RWPE2 (cell line): ENCODE measurements at regions not wholly inside any gene's neighbourhood (a gene's known extent, or its start where the extent isn't known, plus 50 kb on each side); places are given as distances from the start of the nearest gene placed in this dataset.
"Not testable (repeated sequence)": the region's sequence is repeated elsewhere in the genome, so short reads cannot be mapped to it uniquely, and the experiment has no call there.

Source experiments
- ATAC-seq: fragments of 200-7000 bp; cut with Tn5 transposase; 3 replicates; pipeline ENCODE4 v1.9.1; 2021; ENCODE audit warnings: low read depth
- DNase-seq: peaks from one replicate; pipeline ENCODE4 v3.0.0-alpha.2; 2020; ENCODE audit warnings: low spot score
- H3K27ac ChIP-seq: fragments of 450-650 bp; 2 replicates; pipeline ENCODE4 v1.5.1; 2017; ENCODE audit warnings: mild to moderate bottlenecking; ENCODE audit not compliant: poor library complexity, severe bottlenecking
- H3K27me3 ChIP-seq: fragments of 250-450 bp; sonication (Bioruptor Pico); 2 replicates; pipeline ENCODE4 v1.5.1; 2021; ENCODE audit warnings: mild to moderate bottlenecking, moderate library complexity; ENCODE audit not compliant: insufficient read depth, poor library complexity, severe bottlenecking
- H3K36me3 ChIP-seq: fragments of 250-450 bp; sonication (Bioruptor Pico); 2 replicates; pipeline ENCODE4 v1.5.1; 2020; ENCODE audit warnings: low read depth, mild to moderate bottlenecking, moderate library complexity
- H3K4me1 ChIP-seq: fragments of 250-450 bp; sonication (Bioruptor Pico); 2 replicates; pipeline ENCODE4 v1.5.1; 2021; ENCODE audit warnings: mild to moderate bottlenecking, moderate library complexity; ENCODE audit not compliant: insufficient read depth, poor library complexity, severe bottlenecking
- H3K4me3 ChIP-seq: fragments of 250-450 bp; sonication (Bioruptor Pico); 2 replicates; pipeline ENCODE4 v1.5.1; 2021; ENCODE audit warnings: mild to moderate bottlenecking, moderate library complexity; ENCODE audit not compliant: severe bottlenecking
- H3K9me3 ChIP-seq: fragments of 250-450 bp; sonication (Bioruptor Pico); 2 replicates; pipeline ENCODE4 v1.5.1; 2021; ENCODE audit warnings: mild to moderate bottlenecking, moderate library complexity; ENCODE audit not compliant: severe bottlenecking
- CTCF ChIP-seq: fragments of 450-650 bp; IDR thresholded peaks from one replicate; pipeline ENCODE4 v1.5.1; 2017; ENCODE audit warnings: mild to moderate bottlenecking, moderate library complexity; ENCODE audit not compliant: poor library complexity, severe bottlenecking

GRCh38 chr6:131436358-131436757 is 136.7 kb upstream of the ARG1 start:
- H3K4me3 ChIP-seq = no peak overlapping the region
- TF ChIP-seq CTCF = no peak
- ATAC-seq = no peak

DNA sequence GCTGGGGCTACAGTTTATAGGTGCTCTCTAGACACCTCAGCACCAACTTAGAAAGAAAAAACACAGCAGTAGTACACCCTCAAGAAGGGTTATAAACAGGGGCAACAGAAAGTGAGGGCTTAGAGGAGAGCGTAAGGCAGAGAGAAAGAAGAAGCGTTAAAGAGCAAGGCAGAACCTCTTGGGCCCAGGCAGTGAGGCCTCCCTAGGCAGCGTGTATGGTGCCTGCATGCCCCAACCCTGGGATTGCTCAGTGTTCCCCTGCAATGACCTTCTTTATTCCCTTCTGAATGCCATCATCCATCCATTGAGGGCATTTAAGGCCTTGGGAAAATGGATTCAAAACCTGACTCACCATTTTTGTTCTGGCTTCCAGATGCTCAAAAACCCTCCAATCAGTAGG is 130.0 kb upstream of the ARG1 start:
- no peak for DNase-seq
- Histone ChIP-seq H3K9me3 (no peaks in the 10 kb centered on the region), H3K27ac (no peak overlapping the region), H3K4me3 (no peak overlapping the region), H3K36me3 (no peaks in the 10 kb centered on the region), H3K27me3 (no peaks in the 10 kb centered on the region), H3K4me1 (no peaks in the 10 kb centered on the region)
- no peak for TF ChIP-seq CTCF
- no peak for ATAC-seq

More at GRCh38 chr6:131436358-131436757, 136.7 kb upstream of the ARG1 start:
- Histone ChIP-seq H3K27me3 (no peaks in the 10 kb centered on the region), H3K4me1 (no peaks in the 10 kb centered on the region), H3K27ac (no peak overlapping the region), H3K9me3 (no peaks in the 10 kb centered on the region), H3K36me3 (no peaks in the 10 kb centered on the region)
- DNase-seq = no peak

- no peaks in the 10 kb centered on the region for H3K9me3 ChIP-seq
- ATAC-seq = no peak
- no peak overlapping the region for H3K27ac ChIP-seq
- H3K27me3 ChIP-seq = no peaks in the 10 kb centered on the region
- no peaks in the 10 kb centered on the region for H3K4me1 ChIP-seq
- H3K4me3 ChIP-seq = no peak overlapping the region
- no peaks in the 10 kb centered on the region for H3K36me3 ChIP-seq
- DNase-seq = no peak
- no peak for TF ChIP-seq CTCF
Observed at GRCh38 chr6:131443514-131443913, 129.5 kb upstream of the ARG1 start.

- H3K9me3 ChIP-seq, H3K36me3 ChIP-seq, H3K4me1 ChIP-seq, H3K27me3 ChIP-seq, H3K27ac ChIP-seq, H3K4me3 ChIP-seq, ATAC-seq, DNase-seq: not testable (repeated sequence)
Observed at GRCh38 chr6:131445356-131445755, 127.7 kb upstream of the ARG1 start.

DNA sequence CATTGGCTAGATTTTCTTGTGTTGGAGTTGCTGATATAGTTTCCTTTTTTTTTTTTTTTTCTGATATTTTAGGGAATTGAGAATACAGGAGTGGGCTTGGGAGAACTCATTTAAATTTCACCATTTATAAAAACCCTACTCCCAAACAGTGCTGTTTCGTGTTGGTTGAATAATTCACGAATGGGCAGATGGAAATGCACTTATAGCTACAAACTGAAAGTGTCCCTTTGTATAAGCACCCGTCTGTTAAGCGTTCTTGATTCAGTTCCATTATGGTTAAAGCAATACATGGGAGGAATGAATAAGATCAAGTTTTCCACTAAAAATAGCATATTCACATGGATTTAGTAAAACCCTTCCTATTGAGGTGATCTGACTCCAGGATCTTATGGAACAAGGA is 122.2 kb upstream of the ARG1 start:
- ATAC-seq (no peak), DNase-seq (no peak)
- Histone ChIP-seq H3K27me3 (no peaks in the 10 kb centered on the region), H3K36me3 (no peaks in the 10 kb centered on the region), H3K27ac (no peak overlapping the region), H3K4me3 (no peak overlapping the region), H3K9me3 (no peaks in the 10 kb centered on the region), H3K4me1 (no peaks in the 10 kb centered on the region)
- no peak for TF ChIP-seq CTCF
